ENCODE measurements at regions not wholly inside any gene's neighbourhood (a gene's known extent, or its start where the extent isn't known, plus 50 kb on each side); places are given as distances from the start of the nearest gene placed in this dataset.

DNA sequence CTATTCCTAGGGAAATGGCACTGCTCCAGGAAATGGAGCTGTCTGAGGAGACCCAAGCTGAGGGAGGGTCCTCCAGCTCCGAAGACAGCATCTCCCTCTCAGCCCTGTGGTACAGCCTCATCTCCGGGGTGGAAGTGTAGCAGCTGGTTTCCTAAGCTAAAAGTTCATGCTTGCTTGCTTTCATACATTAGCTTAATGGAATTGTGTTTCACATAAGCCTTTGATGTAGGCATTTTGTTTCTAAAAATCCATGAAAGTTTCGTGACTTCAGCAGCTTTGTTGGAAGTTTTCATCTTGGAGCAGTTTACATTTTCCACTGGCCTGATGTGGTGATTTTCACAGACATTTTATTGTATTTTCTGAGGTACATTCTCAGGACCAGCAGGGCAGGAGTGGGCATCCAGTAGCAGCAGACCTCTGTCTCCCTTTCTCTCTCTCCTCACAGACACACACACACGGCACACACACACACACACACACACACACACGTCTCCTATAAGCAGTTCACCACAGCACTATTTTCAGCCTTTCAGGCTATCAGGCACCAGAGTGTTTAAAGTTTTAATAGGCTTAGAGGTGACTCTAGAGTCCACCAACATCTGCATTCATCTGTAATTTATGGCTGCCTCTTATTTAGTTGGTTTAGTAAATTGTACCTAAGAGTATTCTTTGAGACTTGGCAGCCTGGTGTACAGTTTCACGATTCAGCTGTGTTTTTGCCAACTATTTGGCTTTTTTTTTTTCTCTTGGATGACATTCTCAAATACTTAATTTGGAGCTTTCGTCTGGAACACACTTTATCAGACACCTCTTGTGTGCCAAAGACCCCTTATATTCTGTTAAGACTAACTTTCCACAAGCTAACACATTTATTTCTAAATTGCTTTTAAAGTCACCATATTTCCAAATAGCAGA is 225.8 kb upstream of the SFRP2 start:
- TF ChIP-seq, protein P1, sequence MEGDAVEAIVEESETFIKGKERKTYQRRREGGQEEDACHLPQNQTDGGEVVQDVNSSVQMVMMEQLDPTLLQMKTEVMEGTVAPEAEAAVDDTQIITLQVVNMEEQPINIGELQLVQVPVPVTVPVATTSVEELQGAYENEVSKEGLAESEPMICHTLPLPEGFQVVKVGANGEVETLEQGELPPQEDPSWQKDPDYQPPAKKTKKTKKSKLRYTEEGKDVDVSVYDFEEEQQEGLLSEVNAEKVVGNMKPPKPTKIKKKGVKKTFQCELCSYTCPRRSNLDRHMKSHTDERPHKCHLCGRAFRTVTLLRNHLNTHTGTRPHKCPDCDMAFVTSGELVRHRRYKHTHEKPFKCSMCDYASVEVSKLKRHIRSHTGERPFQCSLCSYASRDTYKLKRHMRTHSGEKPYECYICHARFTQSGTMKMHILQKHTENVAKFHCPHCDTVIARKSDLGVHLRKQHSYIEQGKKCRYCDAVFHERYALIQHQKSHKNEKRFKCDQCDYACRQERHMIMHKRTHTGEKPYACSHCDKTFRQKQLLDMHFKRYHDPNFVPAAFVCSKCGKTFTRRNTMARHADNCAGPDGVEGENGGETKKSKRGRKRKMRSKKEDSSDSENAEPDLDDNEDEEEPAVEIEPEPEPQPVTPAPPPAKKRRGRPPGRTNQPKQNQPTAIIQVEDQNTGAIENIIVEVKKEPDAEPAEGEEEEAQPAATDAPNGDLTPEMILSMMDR (IDR thresholded peaks at IDR 0.05): no peak
- no peak for TF ChIP-seq EP300 (IDR thresholded peaks at IDR 0.05)

All from sigmoid colon (tissue), 4 donors.